ENCODE measurements at regions not wholly inside any gene's neighbourhood (a gene's known extent, or its start where the extent isn't known, plus 50 kb on each side); places are given as distances from the start of the nearest gene placed in this dataset.

DNA sequence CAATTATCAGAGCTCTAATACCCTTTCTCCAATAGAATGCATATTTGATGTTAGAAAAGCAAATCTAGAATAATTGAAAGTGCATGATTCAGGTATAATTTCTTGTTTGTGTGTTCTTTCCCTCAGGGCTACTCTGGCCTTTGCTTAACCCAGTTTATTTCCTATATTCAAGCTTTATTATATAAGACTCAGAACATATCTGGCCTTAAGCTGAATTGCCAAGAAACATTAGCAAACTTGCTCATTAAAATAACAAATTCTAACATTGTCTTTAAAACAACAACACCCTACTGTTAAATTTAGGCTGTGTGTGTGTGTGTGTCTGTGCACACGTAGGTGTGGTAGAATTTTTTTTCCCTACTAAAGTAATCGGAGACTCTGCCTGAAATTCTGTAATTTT lies 426.5 kb downstream of the UTRN start:
- TF ChIP-seq, protein P1, sequence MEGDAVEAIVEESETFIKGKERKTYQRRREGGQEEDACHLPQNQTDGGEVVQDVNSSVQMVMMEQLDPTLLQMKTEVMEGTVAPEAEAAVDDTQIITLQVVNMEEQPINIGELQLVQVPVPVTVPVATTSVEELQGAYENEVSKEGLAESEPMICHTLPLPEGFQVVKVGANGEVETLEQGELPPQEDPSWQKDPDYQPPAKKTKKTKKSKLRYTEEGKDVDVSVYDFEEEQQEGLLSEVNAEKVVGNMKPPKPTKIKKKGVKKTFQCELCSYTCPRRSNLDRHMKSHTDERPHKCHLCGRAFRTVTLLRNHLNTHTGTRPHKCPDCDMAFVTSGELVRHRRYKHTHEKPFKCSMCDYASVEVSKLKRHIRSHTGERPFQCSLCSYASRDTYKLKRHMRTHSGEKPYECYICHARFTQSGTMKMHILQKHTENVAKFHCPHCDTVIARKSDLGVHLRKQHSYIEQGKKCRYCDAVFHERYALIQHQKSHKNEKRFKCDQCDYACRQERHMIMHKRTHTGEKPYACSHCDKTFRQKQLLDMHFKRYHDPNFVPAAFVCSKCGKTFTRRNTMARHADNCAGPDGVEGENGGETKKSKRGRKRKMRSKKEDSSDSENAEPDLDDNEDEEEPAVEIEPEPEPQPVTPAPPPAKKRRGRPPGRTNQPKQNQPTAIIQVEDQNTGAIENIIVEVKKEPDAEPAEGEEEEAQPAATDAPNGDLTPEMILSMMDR (IDR thresholded peaks at IDR 0.05), result no peak
- TF ChIP-seq POLR2A (IDR thresholded peaks at IDR 0.05) (no peak), POLR2AphosphoS5 (IDR thresholded peaks at IDR 0.05) (no peak)
